Liver (tissue), 8 donors: ENCODE measurements at regions not wholly inside any gene's neighbourhood (a gene's known extent, or its start where the extent isn't known, plus 50 kb on each side); places are given as distances from the start of the nearest gene placed in this dataset.
"Not testable (repeated sequence)": the region's sequence is repeated elsewhere in the genome, so short reads cannot be mapped to it uniquely, and the experiment has no call there.

Experiments used
- DNase-seq: peaks from one replicate; pipeline ENCODE4 v3.0.0-alpha.2; 2017; ENCODE audit warnings: low spot score
- H3K27ac ChIP-seq, 2 donors: one replicate each; pipeline ENCODE4 v1.7.0; 2013; ENCODE audit warnings: inconsistent platforms in 2 of 2, low read length in 2 of 2, control low read depth in 1 of 2, low read depth in 1 of 2, mild to moderate bottlenecking in 1 of 2
- H3K27me3 ChIP-seq, 4 donors: one replicate each; pipeline versions ENCODE4 v1.6.1 to v1.7.0; 2013; ENCODE audit warnings: low read length in 3 of 4, inconsistent platforms in 1 of 4, mild to moderate bottlenecking in 1 of 4, moderate library complexity in 1 of 4; ENCODE audit not compliant: control insufficient read depth in 4 of 4, insufficient read depth in 4 of 4
- H3K36me3 ChIP-seq, 4 donors: one replicate each; pipeline versions ENCODE4 v1.6.1 to v1.7.0; 2013; ENCODE audit warnings: low read length in 3 of 4, mild to moderate bottlenecking in 3 of 4, low read depth in 1 of 4, moderate library complexity in 1 of 4; ENCODE audit not compliant: control insufficient read depth in 4 of 4, insufficient read depth in 3 of 4
- H3K4me1 ChIP-seq, 4 donors: one replicate each; pipeline versions ENCODE4 v1.6.1 to v1.7.0; 2013; ENCODE audit warnings: low read length in 3 of 4, mild to moderate bottlenecking in 3 of 4, moderate library complexity in 1 of 4; ENCODE audit not compliant: control insufficient read depth in 4 of 4, insufficient read depth in 4 of 4
- H3K4me3 ChIP-seq, 3 donors: one replicate each; pipeline versions ENCODE4 v1.6.1 to v1.7.0; 2013; ENCODE audit warnings: low read length in 3 of 3, control low read depth in 1 of 3, low read depth in 1 of 3, mild to moderate bottlenecking in 1 of 3
- H3K9ac ChIP-seq, 2 donors: one replicate each; pipeline ENCODE4 v1.7.0; 2013; ENCODE audit warnings: low read length in 2 of 2, mild to moderate bottlenecking in 2 of 2, moderate library complexity in 2 of 2, control low read depth in 1 of 2, low read depth in 1 of 2
- H3K9me3 ChIP-seq, 4 donors: one replicate each; pipeline versions ENCODE4 v1.6.1 to v1.7.0; 2013; ENCODE audit warnings: low read length in 3 of 4; ENCODE audit not compliant: control insufficient read depth in 4 of 4
- FOXA2 ChIP-seq: IDR thresholded peaks from 2 replicates; pipeline ENCODE4 v1.6.1; 2016; ENCODE audit warnings: antibody characterized with exemption
- GABPA ChIP-seq, 2 donors: IDR thresholded peaks in 1 of 2; conservative IDR thresholded peaks in 1 of 2; 2 replicates each; pipeline ENCODE4 v1.6.1; 2016; ENCODE audit warnings: antibody characterized with exemption in 2 of 2, mild to moderate bottlenecking in 1 of 2, moderate library complexity in 1 of 2
- HNF4A ChIP-seq, 2 donors: conservative IDR thresholded peaks; 2 replicates each; pipeline ENCODE4 v1.6.1; 2016; ENCODE audit warnings: antibody characterized with exemption in 2 of 2, mild to moderate bottlenecking in 2 of 2
- HNF4G ChIP-seq: IDR thresholded peaks from 2 replicates; pipeline ENCODE4 v1.6.1; 2016; ENCODE audit warnings: antibody characterized with exemption
- JUND ChIP-seq, 2 donors: IDR thresholded peaks; 2 replicates each; pipeline ENCODE4 v1.6.1; 2016; ENCODE audit warnings: antibody characterized with exemption in 2 of 2
- MAX ChIP-seq: IDR thresholded peaks from 2 replicates; pipeline ENCODE4 v1.6.1; 2016; ENCODE audit warnings: antibody characterized with exemption
- NR2F2 ChIP-seq: IDR thresholded peaks from 2 replicates; pipeline ENCODE4 v1.6.1; 2016; ENCODE audit warnings: antibody characterized with exemption
- RAD21 ChIP-seq, 2 donors: IDR thresholded peaks; 2 replicates each; pipeline ENCODE4 v1.6.1; 2016; ENCODE audit warnings: antibody characterized with exemption in 2 of 2, mild to moderate bottlenecking in 2 of 2
- SP1 ChIP-seq: IDR thresholded peaks from 2 replicates; pipeline ENCODE4 v1.6.1; 2018; ENCODE audit warnings: antibody characterized with exemption, mild to moderate bottlenecking
- TAF1 ChIP-seq: conservative IDR thresholded peaks from 2 replicates; pipeline ENCODE4 v1.6.1; 2016; ENCODE audit warnings: antibody characterized with exemption, mild to moderate bottlenecking
- WGBS: extraction: QIAGEN DNeasy Blood & Tissue Kit; methylation state at CpG from one replicate; pipeline ENCODE4 v1.1.7; 2013; 5-methylcytosine and 5-hydroxymethylcytosine counted together
- TF ChIP-seq, protein P1 (sequence below): IDR thresholded peaks from 2 replicates; pipeline ENCODE4 v1.6.1; 2016; ENCODE audit warnings: antibody characterized with exemption
- TF ChIP-seq, protein P2 (sequence below): fragments of 150-350 bp; IDR thresholded peaks from 2 replicates; pipeline ENCODE4 v1.5.1; 2017; ENCODE audit warnings: improper control_type of control experiment, low read depth, low read length; ENCODE audit not compliant: missing input control
- donor health status: healthy.
- donor health status: healthy.
- donor health status: healthy.
- donor health status: healthy.
- donor health status: healthy.

DNA sequence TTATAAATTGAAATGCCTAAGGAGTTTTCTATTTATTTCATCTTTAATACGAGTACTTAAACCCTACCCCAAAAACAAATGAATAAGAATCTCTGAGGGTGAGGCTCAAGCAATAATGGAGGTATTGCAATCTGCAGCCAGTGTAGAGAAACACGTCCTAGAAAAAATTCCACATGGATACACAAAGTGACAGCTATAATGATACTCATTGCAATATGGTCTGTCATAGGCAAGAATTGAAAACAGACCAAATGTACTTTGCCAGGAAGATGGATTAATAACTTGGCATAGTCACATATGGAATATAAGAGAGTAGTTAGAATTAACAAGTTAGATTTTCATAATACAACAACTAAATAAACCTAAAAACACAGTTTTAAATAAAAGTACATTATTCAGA, 440.1 kb upstream of the STEAP1 start:
- 74% methylated on average over 2 of the region's 2 CpGs for WGBS
- no peak overlapping the region for H3K9ac ChIP-seq
- DNase-seq, result no peak

DNA sequence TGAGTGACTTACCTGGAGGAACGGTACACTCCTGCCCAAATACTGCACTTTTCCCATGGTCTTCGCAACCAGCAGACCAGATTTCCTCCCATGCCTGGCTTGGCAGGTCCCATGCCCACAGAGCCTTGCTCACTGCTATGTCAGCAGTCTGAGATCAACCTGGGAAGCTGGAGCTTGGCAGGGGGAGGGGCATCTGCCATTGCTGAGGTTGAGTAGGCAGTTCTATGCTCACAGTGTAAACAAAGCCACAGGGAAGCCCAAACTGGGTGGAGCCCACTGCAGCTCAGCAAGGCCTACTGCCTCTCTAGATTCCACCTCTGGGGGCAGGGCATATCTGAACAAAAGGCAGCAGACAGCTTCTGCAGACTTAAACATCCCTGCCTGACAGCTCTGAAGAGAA, 435.3 kb upstream of the STEAP1 start:
- DNase-seq, H3K36me3 ChIP-seq, H3K4me1 ChIP-seq, H3K27me3 ChIP-seq, H3K4me3 ChIP-seq, H3K9me3 ChIP-seq, H3K9ac ChIP-seq, H3K27ac ChIP-seq: not testable (repeated sequence)
- 96% methylated on average over 2 of the region's 2 CpGs for WGBS

More for the DNA sequence above, 440.1 kb upstream of the STEAP1 start:
- Histone ChIP-seq H3K36me3 (no peaks in the 10 kb centered on the region), H3K9me3 (no peaks in the 10 kb centered on the region), H3K4me3 (no peak overlapping the region), H3K27ac (no peak overlapping the region), H3K4me1 (no peaks in the 10 kb centered on the region), H3K27me3 (no peaks in the 10 kb centered on the region)
- TF ChIP-seq MAX (no peak), JUND (IDR thresholded peaks at IDR 0.05) (no peak)

GRCh38 chr7:89728481-89728880, 425.8 kb upstream of the STEAP1 start:
- TF ChIP-seq NR2F2 (no peak), RAD21 (IDR thresholded peaks at IDR 0.05) (no peak), TAF1 (no peak), MAX (no peak), HNF4A (conservative IDR thresholded peaks at IDR 0.05) (no peak), HNF4G (no peak), GABPA (IDR thresholded peaks at IDR 0.05 in 1 of 2, conservative IDR thresholded peaks at IDR 0.05 in 1 of 2) (no peak), FOXA2 (no peak), JUND (IDR thresholded peaks at IDR 0.05) (no peak), SP1 (no peak)
- TF ChIP-seq, protein P1, sequence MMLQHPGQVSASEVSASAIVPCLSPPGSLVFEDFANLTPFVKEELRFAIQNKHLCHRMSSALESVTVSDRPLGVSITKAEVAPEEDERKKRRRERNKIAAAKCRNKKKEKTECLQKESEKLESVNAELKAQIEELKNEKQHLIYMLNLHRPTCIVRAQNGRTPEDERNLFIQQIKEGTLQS, result no peak
- TF ChIP-seq, protein P2, sequence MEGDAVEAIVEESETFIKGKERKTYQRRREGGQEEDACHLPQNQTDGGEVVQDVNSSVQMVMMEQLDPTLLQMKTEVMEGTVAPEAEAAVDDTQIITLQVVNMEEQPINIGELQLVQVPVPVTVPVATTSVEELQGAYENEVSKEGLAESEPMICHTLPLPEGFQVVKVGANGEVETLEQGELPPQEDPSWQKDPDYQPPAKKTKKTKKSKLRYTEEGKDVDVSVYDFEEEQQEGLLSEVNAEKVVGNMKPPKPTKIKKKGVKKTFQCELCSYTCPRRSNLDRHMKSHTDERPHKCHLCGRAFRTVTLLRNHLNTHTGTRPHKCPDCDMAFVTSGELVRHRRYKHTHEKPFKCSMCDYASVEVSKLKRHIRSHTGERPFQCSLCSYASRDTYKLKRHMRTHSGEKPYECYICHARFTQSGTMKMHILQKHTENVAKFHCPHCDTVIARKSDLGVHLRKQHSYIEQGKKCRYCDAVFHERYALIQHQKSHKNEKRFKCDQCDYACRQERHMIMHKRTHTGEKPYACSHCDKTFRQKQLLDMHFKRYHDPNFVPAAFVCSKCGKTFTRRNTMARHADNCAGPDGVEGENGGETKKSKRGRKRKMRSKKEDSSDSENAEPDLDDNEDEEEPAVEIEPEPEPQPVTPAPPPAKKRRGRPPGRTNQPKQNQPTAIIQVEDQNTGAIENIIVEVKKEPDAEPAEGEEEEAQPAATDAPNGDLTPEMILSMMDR, result no peak
- Histone ChIP-seq H3K4me1 (no peaks in the 10 kb centered on the region), H3K27ac (no peak overlapping the region), H3K36me3 (no peaks in the 10 kb centered on the region), H3K9me3 (no peaks in the 10 kb centered on the region), H3K4me3 (no peak overlapping the region), H3K27me3 (no peaks in the 10 kb centered on the region), H3K9ac (no peak overlapping the region)
- DNase-seq, result no peak
- WGBS, result 66% methylated on average over 5 of the region's 5 CpGs
